ENCODE measurements at regions not wholly inside any gene's neighbourhood (a gene's known extent, or its start where the extent isn't known, plus 50 kb on each side); places are given as distances from the start of the nearest gene placed in this dataset.

DNA sequence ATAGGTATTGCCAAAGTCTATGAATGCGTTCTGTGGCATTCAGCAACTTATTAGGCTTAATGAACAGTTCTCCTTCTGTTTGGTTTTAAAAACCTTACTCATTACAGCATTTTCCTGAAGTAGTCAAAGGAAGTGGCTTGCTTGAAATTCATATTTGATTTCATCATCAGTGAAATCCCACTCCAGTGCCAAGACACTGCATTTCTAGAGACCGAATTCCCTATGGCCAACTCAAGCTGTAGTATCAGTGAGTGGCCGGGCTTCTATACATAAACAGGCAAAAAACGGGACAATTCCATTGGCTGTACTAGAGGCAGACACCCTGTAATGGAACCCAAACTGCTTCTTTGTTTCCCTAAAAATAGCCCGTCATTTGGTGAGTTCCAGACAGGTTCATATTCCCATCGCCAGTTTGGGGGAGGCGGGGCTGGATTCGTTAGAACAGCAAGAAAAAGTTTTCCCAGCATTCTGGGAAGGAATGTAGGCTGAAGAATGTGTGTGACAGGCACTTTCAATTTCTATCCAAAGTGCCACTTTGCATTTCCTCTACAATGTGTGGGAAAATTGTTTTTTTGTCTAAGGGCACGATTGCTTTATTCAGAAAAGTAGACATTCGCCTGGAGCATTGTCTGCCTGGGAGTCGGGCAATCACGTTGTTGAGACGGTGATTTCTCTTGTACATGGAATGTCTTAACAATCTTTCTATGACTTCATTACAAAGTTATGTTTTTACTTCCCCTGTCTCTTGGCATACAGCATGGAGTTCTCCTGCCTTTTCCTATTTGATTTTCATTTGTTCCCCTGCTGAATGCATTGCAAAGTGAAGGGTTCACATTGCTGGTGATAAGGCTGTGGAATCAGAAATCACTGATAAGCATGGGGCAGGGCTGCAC, 141.8 kb upstream of the MAST4 start:
- no peak for DNase-seq (ENCODE audit: extremely low read depth, low read depth)
- TF ChIP-seq, protein P1, sequence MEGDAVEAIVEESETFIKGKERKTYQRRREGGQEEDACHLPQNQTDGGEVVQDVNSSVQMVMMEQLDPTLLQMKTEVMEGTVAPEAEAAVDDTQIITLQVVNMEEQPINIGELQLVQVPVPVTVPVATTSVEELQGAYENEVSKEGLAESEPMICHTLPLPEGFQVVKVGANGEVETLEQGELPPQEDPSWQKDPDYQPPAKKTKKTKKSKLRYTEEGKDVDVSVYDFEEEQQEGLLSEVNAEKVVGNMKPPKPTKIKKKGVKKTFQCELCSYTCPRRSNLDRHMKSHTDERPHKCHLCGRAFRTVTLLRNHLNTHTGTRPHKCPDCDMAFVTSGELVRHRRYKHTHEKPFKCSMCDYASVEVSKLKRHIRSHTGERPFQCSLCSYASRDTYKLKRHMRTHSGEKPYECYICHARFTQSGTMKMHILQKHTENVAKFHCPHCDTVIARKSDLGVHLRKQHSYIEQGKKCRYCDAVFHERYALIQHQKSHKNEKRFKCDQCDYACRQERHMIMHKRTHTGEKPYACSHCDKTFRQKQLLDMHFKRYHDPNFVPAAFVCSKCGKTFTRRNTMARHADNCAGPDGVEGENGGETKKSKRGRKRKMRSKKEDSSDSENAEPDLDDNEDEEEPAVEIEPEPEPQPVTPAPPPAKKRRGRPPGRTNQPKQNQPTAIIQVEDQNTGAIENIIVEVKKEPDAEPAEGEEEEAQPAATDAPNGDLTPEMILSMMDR (IDR thresholded peaks at IDR 0.05; ENCODE audit: low read depth, low read length), result no peak

DNA sequence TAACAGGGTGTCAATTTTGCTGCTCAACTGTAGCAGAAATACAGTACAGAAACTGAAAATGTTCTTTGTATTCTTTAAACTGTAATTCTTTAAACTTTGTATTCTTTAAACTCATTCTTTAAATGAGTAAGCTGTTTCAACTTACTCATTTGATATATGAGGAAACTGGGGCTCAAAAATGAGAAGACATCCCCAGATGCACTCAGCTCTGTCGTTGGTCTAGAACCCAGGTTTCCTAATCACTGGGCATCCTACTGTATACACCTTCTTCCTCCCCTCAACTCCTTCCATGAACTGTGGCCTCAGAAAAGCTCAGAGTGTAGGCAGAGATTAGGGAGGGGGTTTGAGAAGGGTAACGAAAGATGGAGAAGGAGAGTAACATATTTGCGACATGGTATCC, 136.5 kb upstream of the MAST4 start:
- no peak for DNase-seq (ENCODE audit: extremely low read depth, low read depth)
- TF ChIP-seq, protein P1 (IDR thresholded peaks at IDR 0.05; ENCODE audit: low read depth, low read length), result no peak

DNA sequence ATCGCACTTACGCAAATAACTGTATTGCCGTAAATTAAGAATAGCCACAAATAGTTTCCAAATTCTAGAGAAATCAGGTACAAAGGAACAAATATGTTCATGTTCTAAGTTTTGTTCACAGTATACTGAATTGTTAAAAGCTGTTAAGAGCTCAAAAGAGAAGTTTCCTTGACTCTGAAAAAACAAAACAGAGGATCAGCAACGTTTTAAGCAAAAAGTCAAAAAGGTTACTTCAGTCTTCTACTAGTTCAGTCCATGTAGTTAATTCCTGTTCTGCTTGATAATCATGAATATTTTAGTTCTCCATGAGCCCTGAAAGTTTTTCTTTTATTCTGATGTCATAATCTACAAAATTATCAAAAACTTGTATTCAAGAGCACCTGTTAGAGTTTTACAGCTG, 128.6 kb upstream of the MAST4 start:
- TF ChIP-seq, protein P1 (IDR thresholded peaks at IDR 0.05; ENCODE audit: low read depth, low read length), result no peak
- no peak for DNase-seq (ENCODE audit: extremely low read depth, low read depth)

DNA sequence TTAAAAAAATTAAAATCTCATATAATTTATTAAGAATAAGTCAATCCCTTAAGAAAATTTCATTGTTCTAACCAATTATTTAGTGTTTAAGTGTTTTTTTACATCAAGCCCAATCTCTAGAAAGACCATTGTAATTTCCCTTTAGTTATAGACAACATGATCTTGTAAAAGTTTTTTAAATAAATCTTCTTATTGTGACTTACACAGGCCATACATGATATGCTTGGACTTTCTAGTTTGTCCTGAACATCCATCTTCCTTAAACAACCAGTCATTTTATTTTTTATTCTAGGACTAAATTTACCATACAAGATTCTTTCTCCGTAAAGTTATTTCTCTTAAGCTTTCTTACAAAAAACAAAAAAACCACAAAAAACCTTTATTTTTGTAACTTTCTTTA, 126.5 kb upstream of the MAST4 start:
- TF ChIP-seq, protein P1 (IDR thresholded peaks at IDR 0.05; ENCODE audit: low read depth, low read length), result no peak
- no peak for DNase-seq (ENCODE audit: extremely low read depth, low read depth)

DNA sequence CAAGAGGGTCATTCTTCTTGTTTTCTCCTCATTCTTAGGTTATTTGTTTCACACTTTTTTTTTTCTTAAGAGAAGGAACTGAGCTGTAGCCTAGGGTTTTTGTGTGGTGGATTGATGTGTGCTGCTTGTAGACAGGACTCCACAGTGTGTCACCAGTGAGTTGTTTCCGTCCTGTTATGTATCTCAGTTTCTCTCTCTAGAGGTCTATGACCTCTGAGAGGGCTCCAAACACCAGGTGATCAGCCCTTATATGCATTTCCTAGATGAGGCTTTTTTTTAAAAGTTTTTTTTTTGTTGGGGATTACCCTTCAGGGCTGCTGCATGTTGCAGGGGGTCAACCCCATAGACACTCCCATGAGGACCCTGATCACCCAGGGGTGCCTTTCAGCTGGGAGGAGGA, 124.2 kb upstream of the MAST4 start:
- TF ChIP-seq, protein P1 (IDR thresholded peaks at IDR 0.05; ENCODE audit: low read depth, low read length), result no peak
- DNase-seq (ENCODE audit: extremely low read depth, low read depth), result no peak

DNA sequence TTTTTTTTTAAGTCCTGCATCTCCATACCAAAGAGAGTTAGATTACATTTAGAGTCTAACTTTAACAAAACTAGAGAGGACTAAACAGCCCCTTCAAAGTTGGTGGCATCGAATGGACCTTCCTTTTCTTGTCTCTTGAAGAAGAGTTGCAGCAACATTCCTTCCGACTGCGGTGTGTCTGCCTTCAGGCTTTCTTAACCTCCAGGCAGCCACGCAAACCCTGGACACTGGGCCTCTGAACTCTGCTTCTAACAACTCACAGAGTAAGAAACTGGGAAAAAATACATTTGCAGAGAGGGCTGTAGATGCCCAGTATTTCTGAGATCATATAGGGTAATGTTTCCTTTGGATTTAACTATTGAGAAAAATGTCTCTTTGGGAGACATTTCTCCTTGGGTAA, 120.5 kb upstream of the MAST4 start:
- TF ChIP-seq, protein P1 (IDR thresholded peaks at IDR 0.05; ENCODE audit: low read depth, low read length), result no peak
- DNase-seq (ENCODE audit: extremely low read depth, low read depth), result no peak

DNA sequence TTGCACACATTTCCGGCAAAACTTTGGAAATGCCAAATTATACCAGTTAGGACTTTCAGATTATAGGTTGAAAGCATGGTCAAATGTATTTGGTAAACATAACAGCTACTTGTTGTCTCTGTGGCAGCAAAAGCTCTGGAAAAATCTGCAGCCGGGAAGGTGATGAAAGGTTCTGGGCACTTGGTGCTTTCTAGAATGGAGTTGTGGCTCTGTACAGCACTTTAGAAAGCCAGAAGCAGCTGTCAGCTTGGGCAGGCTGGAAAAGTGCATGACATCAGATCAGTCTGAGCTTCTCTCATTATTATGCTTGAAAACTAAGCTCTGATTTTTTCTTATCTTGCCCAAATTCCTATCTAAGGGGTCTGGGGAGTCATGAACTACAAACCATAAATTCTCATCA, 118.6 kb upstream of the MAST4 start:
- TF ChIP-seq, protein P1 (IDR thresholded peaks at IDR 0.05; ENCODE audit: low read depth, low read length), result no peak
- no peak for DNase-seq (ENCODE audit: extremely low read depth, low read depth)

Data from AG09319 (cell line).